ENCODE measurements at regions not wholly inside any gene's neighbourhood (a gene's known extent, or its start where the extent isn't known, plus 50 kb on each side); places are given as distances from the start of the nearest gene placed in this dataset.

DNA sequence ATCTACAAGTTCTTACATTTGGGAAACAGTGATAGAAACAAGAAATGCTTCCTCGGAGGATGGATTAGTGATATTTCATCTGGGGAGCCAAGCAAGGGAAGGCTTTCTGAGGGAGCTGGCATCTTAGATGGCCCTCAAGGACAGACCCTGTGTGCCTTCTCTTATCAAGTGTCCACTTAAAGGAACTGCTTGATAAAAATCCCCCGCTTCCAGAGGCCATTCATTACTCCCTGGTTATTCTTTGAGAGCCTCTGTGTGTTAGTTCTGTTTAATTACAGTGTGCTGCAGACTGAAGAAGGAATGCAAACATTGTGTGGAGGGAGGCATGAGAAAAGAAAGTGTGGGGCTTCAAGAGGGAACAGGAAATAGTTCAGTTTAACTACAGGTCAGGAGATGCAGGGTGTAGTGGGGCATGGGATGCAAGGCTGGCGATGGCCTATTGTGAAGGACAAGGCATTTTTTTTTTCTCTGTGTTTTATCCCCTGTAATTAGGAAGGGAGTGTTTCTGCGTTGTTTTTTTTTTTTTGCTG lies 145.4 kb downstream of the SNX10 start:
- TF ChIP-seq, protein P1, sequence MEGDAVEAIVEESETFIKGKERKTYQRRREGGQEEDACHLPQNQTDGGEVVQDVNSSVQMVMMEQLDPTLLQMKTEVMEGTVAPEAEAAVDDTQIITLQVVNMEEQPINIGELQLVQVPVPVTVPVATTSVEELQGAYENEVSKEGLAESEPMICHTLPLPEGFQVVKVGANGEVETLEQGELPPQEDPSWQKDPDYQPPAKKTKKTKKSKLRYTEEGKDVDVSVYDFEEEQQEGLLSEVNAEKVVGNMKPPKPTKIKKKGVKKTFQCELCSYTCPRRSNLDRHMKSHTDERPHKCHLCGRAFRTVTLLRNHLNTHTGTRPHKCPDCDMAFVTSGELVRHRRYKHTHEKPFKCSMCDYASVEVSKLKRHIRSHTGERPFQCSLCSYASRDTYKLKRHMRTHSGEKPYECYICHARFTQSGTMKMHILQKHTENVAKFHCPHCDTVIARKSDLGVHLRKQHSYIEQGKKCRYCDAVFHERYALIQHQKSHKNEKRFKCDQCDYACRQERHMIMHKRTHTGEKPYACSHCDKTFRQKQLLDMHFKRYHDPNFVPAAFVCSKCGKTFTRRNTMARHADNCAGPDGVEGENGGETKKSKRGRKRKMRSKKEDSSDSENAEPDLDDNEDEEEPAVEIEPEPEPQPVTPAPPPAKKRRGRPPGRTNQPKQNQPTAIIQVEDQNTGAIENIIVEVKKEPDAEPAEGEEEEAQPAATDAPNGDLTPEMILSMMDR (IDR thresholded peaks at IDR 0.05 in 8 of 11, conservative IDR thresholded peaks at IDR 0.05 in 3 of 11): no peak
- TF ChIP-seq POLR2A (IDR thresholded peaks at IDR 0.05): no peak

Data from spleen (tissue), 7 donors.